GM23338 (cell line): ENCODE measurements at regions not wholly inside any gene's neighbourhood (a gene's known extent, or its start where the extent isn't known, plus 50 kb on each side); places are given as distances from the start of the nearest gene placed in this dataset.

ENCODE experiments used
- ATAC-seq: fragments of 200-7000 bp; cut with Tn5 transposase; 3 replicates; pipeline ENCODE4 v1.9.1; 2020
- DNase-seq: peaks from one replicate; pipeline ENCODE4 v3.0.0-alpha.2; 2015; ENCODE audit warnings: low spot score
- H2AFZ ChIP-seq: fragments of 200-600 bp; sonication (generic); 2 replicates; pipeline ENCODE4 v1.8.0; 2016; ENCODE audit warnings: antibody characterized with exemption, mild to moderate bottlenecking, moderate library complexity
- H3F3A ChIP-seq: fragments of 200-600 bp; sonication (generic); replicated peaks from 2 replicates; pipeline ENCODE4 v1.8.0; 2017; ENCODE audit warnings: antibody characterized with exemption, mixed run types, low read depth
- H3K27ac ChIP-seq: fragments of 200-600 bp; sonication (generic); 2 replicates; pipeline ENCODE4 v1.6.1; 2016; ENCODE audit warnings: low read depth
- H3K27me3 ChIP-seq: fragments of 200-600 bp; sonication (generic); 2 replicates; pipeline ENCODE4 v1.8.0; 2016; ENCODE audit warnings: mild to moderate bottlenecking, mixed run types, moderate library complexity; ENCODE audit not compliant: insufficient read depth
- H3K36me3 ChIP-seq: fragments of 200-600 bp; sonication (generic); 2 replicates; pipeline ENCODE4 v1.8.0; 2016; ENCODE audit warnings: mild to moderate bottlenecking; ENCODE audit not compliant: insufficient read depth
- H3K4me1 ChIP-seq: fragments of 200-600 bp; sonication (generic); 2 replicates; pipeline ENCODE4 v1.8.0; 2016; ENCODE audit warnings: mild to moderate bottlenecking, moderate library complexity; ENCODE audit not compliant: insufficient read depth
- H3K4me2 ChIP-seq: fragments of 200-600 bp; sonication (generic); 2 replicates; pipeline ENCODE4 v1.7.1; 2017; ENCODE audit warnings: mixed run types
- H3K4me3 ChIP-seq: fragments of 200-600 bp; sonication (generic); 2 replicates; pipeline ENCODE4 v1.6.1; 2016; ENCODE audit warnings: mixed run types
- H3K79me2 ChIP-seq: fragments of 200-600 bp; sonication (generic); replicated peaks from 2 replicates; pipeline ENCODE4 v1.8.0; 2017; ENCODE audit warnings: mild to moderate bottlenecking; ENCODE audit not compliant: insufficient read depth
- H3K9me2 ChIP-seq: fragments of 200-600 bp; sonication (generic); 2 replicates; pipeline ENCODE4 v1.8.0; 2017; ENCODE audit not compliant: insufficient read depth
- H4K20me1 ChIP-seq: fragments of 200-600 bp; sonication (generic); replicated peaks from 2 replicates; pipeline ENCODE4 v1.8.0; 2017; ENCODE audit warnings: mild to moderate bottlenecking; ENCODE audit not compliant: insufficient read depth
- H3K27ac Mint-ChIP-seq: 2 replicates; pipeline ENCODE4 v1.8.0; 2020; ENCODE audit warnings: inconsistent platforms, mild to moderate bottlenecking, moderate library complexity, mixed read lengths
- H3K27me3 Mint-ChIP-seq: 3 replicates; pipeline ENCODE4 v1.8.0; 2022; ENCODE audit warnings: low read depth, mild to moderate bottlenecking, moderate library complexity, mixed read lengths, inconsistent platforms; ENCODE audit not compliant: insufficient read depth, poor library complexity
- H3K36me3 Mint-ChIP-seq: 3 replicates; pipeline ENCODE4 v1.8.0; 2021; ENCODE audit warnings: low read depth, mild to moderate bottlenecking, inconsistent platforms, moderate library complexity, mixed read lengths
- H3K4me1 Mint-ChIP-seq: 3 replicates; pipeline ENCODE4 v1.8.0; 2020; ENCODE audit warnings: mild to moderate bottlenecking, inconsistent platforms, mixed read lengths
- H3K4me3 Mint-ChIP-seq: 3 replicates; pipeline ENCODE4 v1.8.0; 2021; ENCODE audit warnings: moderate library complexity, mild to moderate bottlenecking, inconsistent platforms, mixed read lengths
- H3K9me3 Mint-ChIP-seq: 3 replicates; pipeline ENCODE4 v1.8.0; 2020; ENCODE audit warnings: moderate library complexity, mild to moderate bottlenecking, inconsistent platforms, mixed read lengths
- CREB1 ChIP-seq: fragments of 250-450 bp; sonication (Bioruptor Pico); IDR thresholded peaks from 2 replicates; pipeline ENCODE4 v1.5.0; 2020; ENCODE audit warnings: low read depth, mild to moderate bottlenecking, moderate library complexity
- CTCF ChIP-seq, 2 experiments: fragments of 200-600 bp in 1 of 2; sonication (generic) in 1 of 2; conservative IDR thresholded peaks; 2 replicates each; pipeline versions ENCODE4 v1.5.1 to v1.6.1; 2016 to 2017; ENCODE audit warnings: antibody characterized with exemption in 2 of 2, low read depth in 2 of 2, mild to moderate bottlenecking in 2 of 2, moderate library complexity in 1 of 2
- ETS1 ChIP-seq: IDR thresholded peaks from 2 replicates; pipeline ENCODE4 v1.6.1; 2016; ENCODE audit warnings: antibody characterized with exemption
- EZH2 ChIP-seq: fragments of 200-600 bp; sonication (generic); IDR thresholded peaks from one replicate; pipeline ENCODE4 v1.8.0; 2017; ENCODE audit warnings: antibody characterized with exemption, mild to moderate bottlenecking, low read depth; ENCODE audit not compliant: unreplicated experiment
- EZH2phosphoT487 ChIP-seq: fragments of 200-600 bp; sonication (generic); IDR thresholded peaks from one replicate; pipeline ENCODE4 v1.8.1; 2018; ENCODE audit warnings: antibody characterized with exemption; ENCODE audit not compliant: unreplicated experiment
- JUNB ChIP-seq: IDR thresholded peaks from one replicate; pipeline ENCODE4 v1.6.1; 2016; ENCODE audit warnings: antibody characterized with exemption; ENCODE audit not compliant: unreplicated experiment
- NANOG ChIP-seq: IDR thresholded peaks from 2 replicates; pipeline ENCODE4 v1.6.1; 2016; ENCODE audit warnings: antibody characterized with exemption, borderline replicate concordance
- POLR2AphosphoS5 ChIP-seq: IDR thresholded peaks from 2 replicates; pipeline ENCODE4 v1.6.1; 2016; ENCODE audit warnings: antibody characterized with exemption, low read depth
- REST ChIP-seq: IDR thresholded peaks from one replicate; pipeline ENCODE4 v1.6.1; 2018; ENCODE audit warnings: antibody characterized with exemption; ENCODE audit not compliant: unreplicated experiment
- STAT1 ChIP-seq: IDR thresholded peaks from one replicate; pipeline ENCODE4 v1.6.1; 2016; ENCODE audit warnings: antibody characterized with exemption; ENCODE audit not compliant: unreplicated experiment
- ZNF114 ChIP-seq: fragments of 250-450 bp; sonication (Bioruptor Pico); IDR thresholded peaks from 2 replicates; pipeline ENCODE4 v1.5.0; 2020; ENCODE audit warnings: mild to moderate bottlenecking, moderate library complexity
- ZNF331 ChIP-seq: fragments of 250-450 bp; sonication (Bioruptor Pico); IDR thresholded peaks from 2 replicates; pipeline ENCODE4 v1.5.0; 2020; ENCODE audit warnings: low read depth, mild to moderate bottlenecking, moderate library complexity
- ZNF462 ChIP-seq: fragments of 250-450 bp; sonication (Bioruptor Pico); IDR thresholded peaks from 2 replicates; pipeline ENCODE4 v1.5.0; 2020; ENCODE audit warnings: mild to moderate bottlenecking, moderate library complexity

- no peak for TF ChIP-seq ZNF331
- TF ChIP-seq REST = no peak
- TF ChIP-seq POLR2AphosphoS5 = no peak
- TF ChIP-seq ZNF114 (CRISPR knock-in tag) = no peak
- no peak for TF ChIP-seq EZH2
- no peak for TF ChIP-seq ETS1
- no peak for TF ChIP-seq CREB1
- no peak for TF ChIP-seq JUNB
- no peak for TF ChIP-seq ZNF462
- no peak for TF ChIP-seq EZH2phosphoT487
- TF ChIP-seq CTCF (conservative IDR thresholded peaks at IDR 0.05; ENCODE audit: low read depth in 2 of 2) = no peak
- TF ChIP-seq STAT1 = no peak
- TF ChIP-seq NANOG = no peak
- Histone ChIP-seq H3K36me3 (no peaks in the 10 kb centered on the region), H4K20me1 (no peaks in the 10 kb centered on the region), H3K9me2 (0 out of 2 replicates have a peak, but pooled peaks cover 5% of the 10 kb centered on the region), H3K4me3 (no peak overlapping the region), H3K79me2 (no peaks in the 10 kb centered on the region), H2AFZ (no peak overlapping the region), H3K27ac (no peak overlapping the region), H3K4me1 (peaks cover 26% of the 10 kb centered on the region), H3K4me2 (no peak overlapping the region), H3K27me3 (no peaks in the 10 kb centered on the region), H3F3A (no peaks in the 10 kb centered on the region)
- no peak overlapping the region for H3K4me3 Mint-ChIP-seq
- peaks cover 13% of the 10 kb centered on the region for H3K9me3 Mint-ChIP-seq
- peaks cover 9% of the 10 kb centered on the region for H3K36me3 Mint-ChIP-seq
- peaks cover 25% of the 10 kb centered on the region for H3K4me1 Mint-ChIP-seq
- peaks cover 2% of the 10 kb centered on the region for H3K27me3 Mint-ChIP-seq
- no peak for DNase-seq
- ATAC-seq = no peak
- H3K27ac Mint-ChIP-seq = no peak overlapping the region
Measured at GRCh38 chr10:25778646-25779045, 155.4 kb upstream of the MYO3A start.
